ENCODE measurements at regions not wholly inside any gene's neighbourhood (a gene's known extent, or its start where the extent isn't known, plus 50 kb on each side); places are given as distances from the start of the nearest gene placed in this dataset.

GRCh38 chr10:10613656-10614244 lies 403.9 kb upstream of the CELF2 start:
- ATAC-seq (no peak), FAIRE-seq (no peak), DNase-seq (ENCODE audit: low read depth, low spot score) (no peak)
- Histone ChIP-seq H3K9me3 (replicated peaks; ENCODE audit: control insufficient read depth, insufficient read depth, low read length) (no peaks in the 10 kb centered on the region), H3K36me3 (ENCODE audit: control insufficient read depth in 2 of 2, insufficient read depth in 2 of 2, low read length in 1 of 2) (no peaks in the 10 kb centered on the region), H3K4me3 (no peak overlapping the region), H3K4me2 (ENCODE audit: control insufficient read depth, insufficient read depth) (no peak overlapping the region), H4K20me1 (ENCODE audit: control insufficient read depth, insufficient read depth) (no peaks in the 10 kb centered on the region), H3K27me3 (replicated peaks in 1 of 2; ENCODE audit: control insufficient read depth in 2 of 2, insufficient read depth in 2 of 2, low read length in 1 of 2) (no peaks in the 10 kb centered on the region; a peak in 1 of 4 replicates), H3K79me2 (ENCODE audit: control insufficient read depth, insufficient read depth, low read length) (no peaks in the 10 kb centered on the region), H3K27ac (ENCODE audit: control insufficient read depth, insufficient read depth) (no peak overlapping the region), H3K9ac (ENCODE audit: control insufficient read depth, insufficient read depth, low read length) (no peak overlapping the region), H2AFZ (ENCODE audit: control insufficient read depth, low read depth, low read length) (no peak overlapping the region), H3K4me1 (ENCODE audit: control insufficient read depth, insufficient read depth, low read length) (no peaks in the 10 kb centered on the region)
- 22% methylated on average over 3 of the region's 3 CpGs for WGBS (ENCODE audit: insufficient coverage, insufficient replicate concordance, low lambda C conversion rate, missing lambda C conversion rate)
- TF ChIP-seq MTA3 (IDR thresholded peaks at IDR 0.05; ENCODE audit: borderline replicate concordance, low read length) (no peak), CREB1 (IDR thresholded peaks at IDR 0.05; ENCODE audit: low read depth) (no peak), KAT2A (conservative IDR thresholded peaks at IDR 0.05; ENCODE audit: control insufficient read depth, low read depth, low read length) (no peak), BRCA1 (IDR thresholded peaks at IDR 0.05; ENCODE audit: low read depth, low read length) (no peak), ZNF622 (IDR thresholded peaks at IDR 0.05) (no peak), YY1 (IDR thresholded peaks at IDR 0.05; ENCODE audit: low read depth, low read length) (no peak), POLR2AphosphoS5 (IDR thresholded peaks at IDR 0.05; ENCODE audit: low read length) (no peak), PAX5 (IDR thresholded peaks at IDR 0.05; ENCODE audit: borderline replicate concordance, low read depth, low read length) (no peak), IKZF1 (conservative IDR thresholded peaks at IDR 0.05) (no peak), NRF1 (conservative IDR thresholded peaks at IDR 0.05; ENCODE audit: low read depth, low read length) (no peak), PAX8 (IDR thresholded peaks at IDR 0.05) (no peak), CEBPB (IDR thresholded peaks at IDR 0.05; ENCODE audit: borderline replicate concordance in 1 of 2, low read depth in 2 of 2, low read length in 2 of 2) (no peak), MTA2 (IDR thresholded peaks at IDR 0.05; ENCODE audit: low read depth) (no peak), FOXM1 (IDR thresholded peaks at IDR 0.05; ENCODE audit: low read depth, low read length) (no peak), BACH1 (IDR thresholded peaks at IDR 0.05; ENCODE audit: borderline replicate concordance) (no peak), WRNIP1 (IDR thresholded peaks at IDR 0.05; ENCODE audit: borderline replicate concordance, low read depth, low read length) (no peak), KDM1A (IDR thresholded peaks at IDR 0.05; ENCODE audit: borderline replicate concordance) (no peak)
- TF ChIP-seq, protein P1, sequence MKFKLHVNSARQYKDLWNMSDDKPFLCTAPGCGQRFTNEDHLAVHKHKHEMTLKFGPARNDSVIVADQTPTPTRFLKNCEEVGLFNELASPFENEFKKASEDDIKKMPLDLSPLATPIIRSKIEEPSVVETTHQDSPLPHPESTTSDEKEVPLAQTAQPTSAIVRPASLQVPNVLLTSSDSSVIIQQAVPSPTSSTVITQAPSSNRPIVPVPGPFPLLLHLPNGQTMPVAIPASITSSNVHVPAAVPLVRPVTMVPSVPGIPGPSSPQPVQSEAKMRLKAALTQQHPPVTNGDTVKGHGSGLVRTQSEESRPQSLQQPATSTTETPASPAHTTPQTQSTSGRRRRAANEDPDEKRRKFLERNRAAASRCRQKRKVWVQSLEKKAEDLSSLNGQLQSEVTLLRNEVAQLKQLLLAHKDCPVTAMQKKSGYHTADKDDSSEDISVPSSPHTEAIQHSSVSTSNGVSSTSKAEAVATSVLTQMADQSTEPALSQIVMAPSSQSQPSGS (IDR thresholded peaks at IDR 0.05; ENCODE audit: low read length): no peak
- TF ChIP-seq, protein P2, sequence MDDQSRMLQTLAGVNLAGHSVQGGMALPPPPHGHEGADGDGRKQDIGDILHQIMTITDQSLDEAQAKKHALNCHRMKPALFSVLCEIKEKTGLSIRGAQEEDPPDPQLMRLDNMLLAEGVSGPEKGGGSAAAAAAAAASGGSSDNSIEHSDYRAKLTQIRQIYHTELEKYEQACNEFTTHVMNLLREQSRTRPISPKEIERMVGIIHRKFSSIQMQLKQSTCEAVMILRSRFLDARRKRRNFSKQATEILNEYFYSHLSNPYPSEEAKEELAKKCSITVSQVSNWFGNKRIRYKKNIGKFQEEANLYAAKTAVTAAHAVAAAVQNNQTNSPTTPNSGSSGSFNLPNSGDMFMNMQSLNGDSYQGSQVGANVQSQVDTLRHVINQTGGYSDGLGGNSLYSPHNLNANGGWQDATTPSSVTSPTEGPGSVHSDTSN (IDR thresholded peaks at IDR 0.05; ENCODE audit: insufficient replicate concordance, low read depth, low read length): no peak
- no TSS peak for BruUV-seq (replicated peaks)
- intact Hi-C loops (cut with micrococcal nuclease; ENCODE audit: unreplicated experiment) (no loop called here), in situ Hi-C loops (cut with MboI) (no loop called here)
- ChIA-PET RAD21 (ENCODE audit: unreplicated experiment) (no interaction called here), CTCF (no interaction called here), POLR2A (no interaction called here), SMC1A (ENCODE audit: uncharacterized antibody, unreplicated experiment) (no interaction called here)
